Activated CD4-positive, alpha-beta T cell treated with anti-CD3 and anti-CD28 coated beads for 48 hours (primary cell): ENCODE measurements at regions not wholly inside any gene's neighbourhood (a gene's known extent, or its start where the extent isn't known, plus 50 kb on each side); places are given as distances from the start of the nearest gene placed in this dataset.

Experiments used
- DNase-seq: peaks from one replicate; pipeline ENCODE4 v3.0.0-alpha.2; 2020

GRCh38 chr3:87390821-87391220 lies 114.4 kb upstream of the POU1F1 start:
- DNase-seq, result no peak

- DNase-seq, result no peak
Observed at GRCh38 chr3:87390353-87390752, 114.0 kb upstream of the POU1F1 start.

GRCh38 chr3:87375231-87375682 lies 98.9 kb upstream of the POU1F1 start:
- DNase-seq, result no peak

GRCh38 chr3:87370007-87370406 lies 93.6 kb upstream of the POU1F1 start:
- DNase-seq, result no peak

- DNase-seq, result no peak
Observed at GRCh38 chr3:87367736-87368135, 91.4 kb upstream of the POU1F1 start.

- no peak for DNase-seq
Observed at GRCh38 chr3:87363721-87364120, 87.3 kb upstream of the POU1F1 start.

GRCh38 chr3:87361956-87362355 lies 85.6 kb upstream of the POU1F1 start:
- no peak for DNase-seq

- no peak for DNase-seq
Observed at GRCh38 chr3:87361271-87361670, 84.9 kb upstream of the POU1F1 start.

GRCh38 chr3:87359826-87360225 lies 83.4 kb upstream of the POU1F1 start:
- DNase-seq, result no peak

GRCh38 chr3:87359025-87359424 lies 82.6 kb upstream of the POU1F1 start:
- no peak for DNase-seq

- no peak for DNase-seq
Observed at GRCh38 chr3:87358066-87358465, 81.7 kb upstream of the POU1F1 start.

GRCh38 chr3:87354398-87354797 lies 78.0 kb upstream of the POU1F1 start:
- DNase-seq, result no peak

- no peak for DNase-seq
Observed at GRCh38 chr3:87351937-87352336, 75.6 kb upstream of the POU1F1 start.

GRCh38 chr3:87350367-87351199 lies 74.2 kb upstream of the POU1F1 start:
- peak; percentile 6 for DNase-seq

GRCh38 chr3:87349833-87350232 lies 73.4 kb upstream of the POU1F1 start:
- DNase-seq, result no peak

GRCh38 chr3:87336761-87337160 lies 60.4 kb upstream of the POU1F1 start:
- DNase-seq, result no peak

GRCh38 chr3:87335931-87336330 lies 59.5 kb upstream of the POU1F1 start:
- no peak for DNase-seq

- DNase-seq, result peak; percentile 40
Observed at GRCh38 chr3:87333393-87333892, 57.1 kb upstream of the POU1F1 start.

GRCh38 chr3:87332789-87333188 lies 56.4 kb upstream of the POU1F1 start:
- DNase-seq, result no peak

- no peak for DNase-seq
Observed at GRCh38 chr3:87329065-87329464, 52.7 kb upstream of the POU1F1 start.
